Smooth muscle cell (in vitro differentiated cells): ENCODE measurements at regions not wholly inside any gene's neighbourhood (a gene's known extent, or its start where the extent isn't known, plus 50 kb on each side); places are given as distances from the start of the nearest gene placed in this dataset.

Experiments used
- DNase-seq: peaks from one replicate; lab custom pipeline; 2025; ENCODE audit not compliant: unreplicated experiment; lab: John Stamatoyannopoulos, UW
- H2AFZ ChIP-seq: fragments of 200-600 bp; sonication (generic); 2 replicates; pipeline ENCODE4 v1.6.0; 2016; ENCODE audit warnings: antibody characterized with exemption, low read depth, mild to moderate bottlenecking
- H3F3A ChIP-seq: fragments of 200-600 bp; sonication (generic); 2 replicates; pipeline ENCODE4 v1.6.0; 2017; ENCODE audit warnings: antibody characterized with exemption, low read depth
- H3K27ac ChIP-seq: fragments of 200-600 bp; sonication (generic); 2 replicates; pipeline ENCODE4 v1.5.1; 2016; ENCODE audit warnings: low read depth, mild to moderate bottlenecking
- H3K27me3 ChIP-seq: fragments of 200-600 bp; sonication (generic); 2 replicates; pipeline ENCODE4 v1.6.1; 2016; ENCODE audit warnings: low read depth, mild to moderate bottlenecking
- H3K36me3 ChIP-seq: fragments of 200-600 bp; sonication (generic); 2 replicates; pipeline ENCODE4 v1.5.1; 2016; ENCODE audit warnings: low read depth
- H3K4me1 ChIP-seq: fragments of 200-600 bp; sonication (generic); 2 replicates; pipeline ENCODE4 v1.5.1; 2016; ENCODE audit warnings: low read depth
- H3K4me2 ChIP-seq: fragments of 200-600 bp; sonication (generic); 2 replicates; pipeline ENCODE4 v1.6.0; 2016; ENCODE audit warnings: mild to moderate bottlenecking
- H3K4me3 ChIP-seq: fragments of 200-600 bp; sonication (generic); 2 replicates; pipeline ENCODE4 v1.5.1; 2016; ENCODE audit warnings: mild to moderate bottlenecking
- H3K79me2 ChIP-seq: fragments of 200-600 bp; sonication (generic); 2 replicates; pipeline ENCODE4 v1.6.0; 2016; ENCODE audit warnings: low read depth, mild to moderate bottlenecking
- H3K9ac ChIP-seq: fragments of 200-600 bp; sonication (generic); 2 replicates; pipeline ENCODE4 v1.6.0; 2016; ENCODE audit warnings: low read depth
- H3K9me3 ChIP-seq: fragments of 200-600 bp; sonication (generic); replicated peaks from 2 replicates; pipeline ENCODE4 v1.5.1; 2016; ENCODE audit warnings: low read depth
- H4K20me1 ChIP-seq: fragments of 200-600 bp; sonication (generic); 2 replicates; pipeline ENCODE4 v1.6.0; 2016; ENCODE audit warnings: low read depth
- CTCF ChIP-seq: fragments of 200-600 bp; sonication (generic); IDR thresholded peaks from 2 replicates; pipeline ENCODE4 v1.5.1; 2017; ENCODE audit warnings: borderline replicate concordance, mild to moderate bottlenecking, antibody characterized with exemption; ENCODE audit not compliant: insufficient read depth, poor library complexity, severe bottlenecking
- WGBS: methylation state at CpG from one replicate; pipeline ENCODE4 v1.1.7; 2016; ENCODE audit warnings: low lambda C conversion rate; 5-methylcytosine and 5-hydroxymethylcytosine counted together

- no peaks in the 10 kb centered on the region for H3F3A ChIP-seq
- no peaks in the 10 kb centered on the region for H4K20me1 ChIP-seq
- H2AFZ ChIP-seq: no peak overlapping the region
- WGBS: 89% methylated on average over 9 of the region's 9 CpGs
- H3K4me3 ChIP-seq: no peak overlapping the region
- no peak overlapping the region for H3K4me2 ChIP-seq
- no peaks in the 10 kb centered on the region for H3K36me3 ChIP-seq
- no peak for TF ChIP-seq CTCF
- H3K4me1 ChIP-seq: no peaks in the 10 kb centered on the region
- H3K27me3 ChIP-seq: no peaks in the 10 kb centered on the region
- no peaks in the 10 kb centered on the region for H3K9me3 ChIP-seq
- DNase-seq: no peak
- no peaks in the 10 kb centered on the region for H3K79me2 ChIP-seq
- no peak overlapping the region for H3K27ac ChIP-seq
- H3K9ac ChIP-seq: no peak overlapping the region
Measured at GRCh38 chr2:207352978-207353671, 176.6 kb upstream of the CREB1 start.

- H3K4me2 ChIP-seq: no peak overlapping the region
- no peak overlapping the region for H3K9ac ChIP-seq
- no peaks in the 10 kb centered on the region for H3K4me1 ChIP-seq
- H3K27me3 ChIP-seq: no peaks in the 10 kb centered on the region
- H3K79me2 ChIP-seq: no peaks in the 10 kb centered on the region
- WGBS: 83% methylated on average over 1 of the region's 1 CpG
- DNase-seq: no peak
- H3F3A ChIP-seq: no peaks in the 10 kb centered on the region
- no peaks in the 10 kb centered on the region for H3K9me3 ChIP-seq
- H2AFZ ChIP-seq: no peak overlapping the region
- H3K36me3 ChIP-seq: no peaks in the 10 kb centered on the region
- no peaks in the 10 kb centered on the region for H4K20me1 ChIP-seq
- H3K4me3 ChIP-seq: no peak overlapping the region
- no peak overlapping the region for H3K27ac ChIP-seq
- TF ChIP-seq CTCF: no peak
Measured at GRCh38 chr2:207353836-207354235, 175.9 kb upstream of the CREB1 start.

GRCh38 chr2:207354462-207354861 lies 175.3 kb upstream of the CREB1 start:
- H2AFZ ChIP-seq: no peak overlapping the region
- no peaks in the 10 kb centered on the region for H3K4me1 ChIP-seq
- no peak for DNase-seq
- no peaks in the 10 kb centered on the region for H3K79me2 ChIP-seq
- no peaks in the 10 kb centered on the region for H3K36me3 ChIP-seq
- TF ChIP-seq CTCF: no peak
- H3K9ac ChIP-seq: no peak overlapping the region
- H4K20me1 ChIP-seq: no peaks in the 10 kb centered on the region
- no peaks in the 10 kb centered on the region for H3F3A ChIP-seq
- H3K27me3 ChIP-seq: no peaks in the 10 kb centered on the region
- no peak overlapping the region for H3K27ac ChIP-seq
- H3K4me3 ChIP-seq: no peak overlapping the region
- WGBS: 80% methylated on average over 1 of the region's 1 CpG
- H3K9me3 ChIP-seq: no peaks in the 10 kb centered on the region
- H3K4me2 ChIP-seq: no peak overlapping the region

GRCh38 chr2:207356567-207356966 lies 173.2 kb upstream of the CREB1 start:
- Histone ChIP-seq H2AFZ (no peak overlapping the region), H3K36me3 (no peaks in the 10 kb centered on the region), H3K9me3 (no peaks in the 10 kb centered on the region), H4K20me1 (no peaks in the 10 kb centered on the region), H3K27me3 (no peaks in the 10 kb centered on the region), H3K4me2 (no peak overlapping the region), H3K79me2 (no peaks in the 10 kb centered on the region), H3F3A (no peaks in the 10 kb centered on the region), H3K9ac (no peak overlapping the region), H3K27ac (no peak overlapping the region), H3K4me1 (no peaks in the 10 kb centered on the region), H3K4me3 (no peak overlapping the region)
- DNase-seq: no peak
- TF ChIP-seq CTCF: no peak
- 62% methylated on average over 1 of the region's 1 CpG for WGBS
